HepG2 (cell line): ENCODE measurements at regions not wholly inside any gene's neighbourhood (a gene's known extent, or its start where the extent isn't known, plus 50 kb on each side); places are given as distances from the start of the nearest gene placed in this dataset.

Experiments
- ATAC-seq: fragments of 200-7000 bp; cut with Tn5 transposase; 3 replicates; pipeline ENCODE4 v1.9.1; 2020; ENCODE audit warnings: mild to moderate bottlenecking, moderate library complexity
- BruUV-seq: library from RNA; stranded (reverse); fragments of 400-500 nt; replicated peaks from 2 replicates; lab custom pipeline; 2021; lab: Mats Ljungman, UMichigan
- CTCF ChIA-PET: fragments of 300-600 bp; formaldehyde crosslinking; extraction: SDS; loops from one replicate; lab custom pipeline; 2021; ENCODE audit warnings: low total read pairs, inconsistent platforms, low intra/inter-chr PET ratio; lab: Yijun Ruan, JAX
- POLR2A ChIA-PET: fragments of 350-600 bp; sonication (Branson Sonifier 250); formaldehyde crosslinking; loops from one replicate; lab custom pipeline; 2020; ENCODE audit warnings: antibody characterized with exemption, inconsistent platforms; lab: Yijun Ruan, JAX
- DNase-seq: peaks from one replicate; pipeline ENCODE4 v3.0.0-alpha.2; 2015; ENCODE audit warnings: low spot score
- FAIRE-seq: peaks from 3 replicates; lab custom pipeline; 2011; peaks lifted over from hg19 to GRCh38; lab: Jason Lieb, UNC
- H2AFZ ChIP-seq: one replicate; pipeline ENCODE4 v1.6.1; 2011; ENCODE audit warnings: low read length, inconsistent platforms
- H3K27ac ChIP-seq: fragments of 300-600 bp; 3 replicates; pipeline ENCODE4 v1.8.0; 2011; ENCODE audit warnings: mixed run types, mild to moderate bottlenecking, mixed read lengths, low read length, inconsistent platforms; ENCODE audit not compliant: insufficient read depth; ENCODE audit errors: extremely low read length
- H3K27me3 ChIP-seq, 2 experiments: fragments of 200-600 bp in 1 of 2; 2 replicates in 1 of 2; 3 replicates in 1 of 2; pipeline versions ENCODE4 v1.6.0 to v1.8.0; 2011; ENCODE audit warnings: low read length in 2 of 2, mild to moderate bottlenecking in 2 of 2, moderate library complexity in 2 of 2, inconsistent platforms in 1 of 2; ENCODE audit not compliant: insufficient read depth in 2 of 2, control insufficient read depth in 1 of 2
- H3K36me3 ChIP-seq, 2 experiments: fragments of 200-600 bp in 1 of 2; replicated peaks in 1 of 2; 2 replicates in 1 of 2; 3 replicates in 1 of 2; pipeline versions ENCODE4 v1.5.1 to v1.8.0; 2011; ENCODE audit warnings: low read length in 2 of 2, inconsistent platforms in 1 of 2; ENCODE audit not compliant: insufficient read depth in 2 of 2, control insufficient read depth in 1 of 2
- H3K4me1 ChIP-seq: 2 replicates; pipeline ENCODE4 v1.5.1; 2012; ENCODE audit warnings: low read length, inconsistent platforms; ENCODE audit not compliant: insufficient read depth
- H3K4me2 ChIP-seq: 2 replicates; pipeline ENCODE4 v1.6.0; 2011; ENCODE audit warnings: low read depth, low read length, inconsistent platforms
- H3K4me3 ChIP-seq, 3 experiments: fragments of 200-600 bp in 1 of 3; sonication (generic), shearing (Covaris generic) in 1 of 3; replicated peaks in 1 of 3; 2 replicates each; pipeline ENCODE4 v1.5.1; 2011 to 2016; ENCODE audit warnings: low read length in 3 of 3, inconsistent platforms in 2 of 3, low read depth in 2 of 3, mild to moderate bottlenecking in 2 of 3, control low read depth in 1 of 3, mixed read lengths in 1 of 3; ENCODE audit not compliant: insufficient read depth in 1 of 3
- H3K79me2 ChIP-seq: one replicate; pipeline ENCODE4 v1.6.1; 2011; ENCODE audit warnings: low read length, inconsistent platforms; ENCODE audit not compliant: insufficient read depth
- H3K9ac ChIP-seq: 2 replicates; pipeline ENCODE4 v1.6.0; 2011; ENCODE audit warnings: mild to moderate bottlenecking, low read depth, low read length, inconsistent platforms; ENCODE audit not compliant: insufficient read depth
- H3K9me3 ChIP-seq: 2 replicates; pipeline ENCODE4 v1.5.1; 2012; ENCODE audit warnings: mild to moderate bottlenecking, low read length
- H4K20me1 ChIP-seq: 2 replicates; pipeline ENCODE4 v1.6.0; 2011; ENCODE audit warnings: inconsistent platforms, mild to moderate bottlenecking, low read length, moderate library complexity; ENCODE audit not compliant: insufficient read depth
- USF2 ChIP-seq, 2 experiments: sonication (generic) in 1 of 2; formaldehyde crosslinking in 1 of 2; IDR thresholded peaks; 2 replicates each; pipeline versions ENCODE4 v1.5.1 to v1.6.1; 2011 to 2020; ENCODE audit warnings: borderline replicate concordance in 1 of 2, low read depth in 1 of 2, low read length in 1 of 2, mild to moderate bottlenecking in 1 of 2, missing genetic modification reagents in 1 of 2, moderate library complexity in 1 of 2
- ZNF547 ChIP-seq: sonication (generic); formaldehyde crosslinking; IDR thresholded peaks from 2 replicates; pipeline ENCODE4 v1.5.1; 2020; ENCODE audit warnings: mild to moderate bottlenecking, missing genetic modification reagents
- WGBS: methylation state at CpG from one replicate; pipeline ENCODE4 v1.1.6; 2017; ENCODE audit warnings: low lambda C conversion rate; 5-methylcytosine and 5-hydroxymethylcytosine counted together
- in situ Hi-C: cut with HindIII; loops from 2 replicates; pipeline ENCODE4 v1.10.0; 2017; ENCODE audit warnings: low pct_unique_long_range_greater_than_20kb; ENCODE audit not compliant: extremely low pct_ligation_motif_present
- intact Hi-C: fragments of 100-400 bp; cut with micrococcal nuclease; formaldehyde crosslinking; loops from one replicate; pipeline ENCODE4 v1.10.0; 2022; ENCODE audit not compliant: unreplicated experiment
- TF ChIP-seq, protein P1 (sequence below): sonication (generic); formaldehyde crosslinking; IDR thresholded peaks from 2 replicates; pipeline ENCODE4 v1.4.0; 2020; ENCODE audit warnings: missing genetic modification reagents
- TF ChIP-seq, protein P2 (sequence below): sonication (generic); formaldehyde crosslinking; IDR thresholded peaks from 2 replicates; pipeline ENCODE4 v1.4.0; 2020; ENCODE audit warnings: missing genetic modification reagents, mild to moderate bottlenecking, borderline replicate concordance

DNA sequence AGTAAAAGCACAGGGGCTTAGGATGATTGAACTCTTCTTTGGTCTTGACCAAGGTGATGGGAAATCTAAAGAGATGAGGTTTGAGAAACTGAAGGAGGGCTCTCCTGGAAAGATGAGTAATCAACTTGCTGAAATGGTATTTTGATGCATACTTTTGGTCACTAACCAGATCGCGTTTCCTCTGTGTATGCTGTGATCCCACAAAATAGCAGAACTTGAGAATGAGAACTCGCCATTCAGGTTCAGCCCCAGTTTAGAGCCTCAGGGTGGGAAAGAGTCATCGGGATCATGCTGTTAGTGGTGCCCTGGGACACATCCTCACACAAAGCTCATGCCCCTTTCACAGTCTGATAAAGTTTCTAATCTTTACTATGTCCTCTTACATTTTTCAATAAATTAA, 488.8 kb downstream of the ETNK1 start:
- H3K79me2 ChIP-seq, result no peaks in the 10 kb centered on the region
- H4K20me1 ChIP-seq, result no peaks in the 10 kb centered on the region
- no TSS peak for BruUV-seq
- POLR2A ChIA-PET, result no interaction called here
- DNase-seq, result no peak
- H3K9me3 ChIP-seq, result no peaks in the 10 kb centered on the region
- no peak overlapping the region for H3K4me3 ChIP-seq
- TF ChIP-seq USF2 (IDR thresholded peaks at IDR 0.05; ENCODE audit: low read depth, low read length) (no peak), USF2 (CRISPR knock-in tag; IDR thresholded peaks at IDR 0.05; ENCODE audit: borderline replicate concordance) (no peak), ZNF547 (CRISPR knock-in tag) (no peak)
- TF ChIP-seq, protein P1, sequence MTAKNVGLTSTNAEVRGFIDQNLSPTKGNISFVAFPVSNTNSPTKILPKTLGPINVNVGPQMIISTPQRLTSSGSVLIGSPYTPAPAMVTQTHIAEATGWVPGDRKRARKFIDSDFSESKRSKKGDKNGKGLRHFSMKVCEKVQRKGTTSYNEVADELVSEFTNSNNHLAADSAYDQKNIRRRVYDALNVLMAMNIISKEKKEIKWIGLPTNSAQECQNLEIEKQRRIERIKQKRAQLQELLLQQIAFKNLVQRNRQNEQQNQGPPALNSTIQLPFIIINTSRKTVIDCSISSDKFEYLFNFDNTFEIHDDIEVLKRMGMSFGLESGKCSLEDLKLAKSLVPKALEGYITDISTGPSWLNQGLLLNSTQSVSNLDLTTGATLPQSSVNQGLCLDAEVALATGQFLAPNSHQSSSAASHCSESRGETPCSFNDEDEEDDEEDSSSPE (CRISPR knock-in tag), result no peak
- TF ChIP-seq, protein P2, sequence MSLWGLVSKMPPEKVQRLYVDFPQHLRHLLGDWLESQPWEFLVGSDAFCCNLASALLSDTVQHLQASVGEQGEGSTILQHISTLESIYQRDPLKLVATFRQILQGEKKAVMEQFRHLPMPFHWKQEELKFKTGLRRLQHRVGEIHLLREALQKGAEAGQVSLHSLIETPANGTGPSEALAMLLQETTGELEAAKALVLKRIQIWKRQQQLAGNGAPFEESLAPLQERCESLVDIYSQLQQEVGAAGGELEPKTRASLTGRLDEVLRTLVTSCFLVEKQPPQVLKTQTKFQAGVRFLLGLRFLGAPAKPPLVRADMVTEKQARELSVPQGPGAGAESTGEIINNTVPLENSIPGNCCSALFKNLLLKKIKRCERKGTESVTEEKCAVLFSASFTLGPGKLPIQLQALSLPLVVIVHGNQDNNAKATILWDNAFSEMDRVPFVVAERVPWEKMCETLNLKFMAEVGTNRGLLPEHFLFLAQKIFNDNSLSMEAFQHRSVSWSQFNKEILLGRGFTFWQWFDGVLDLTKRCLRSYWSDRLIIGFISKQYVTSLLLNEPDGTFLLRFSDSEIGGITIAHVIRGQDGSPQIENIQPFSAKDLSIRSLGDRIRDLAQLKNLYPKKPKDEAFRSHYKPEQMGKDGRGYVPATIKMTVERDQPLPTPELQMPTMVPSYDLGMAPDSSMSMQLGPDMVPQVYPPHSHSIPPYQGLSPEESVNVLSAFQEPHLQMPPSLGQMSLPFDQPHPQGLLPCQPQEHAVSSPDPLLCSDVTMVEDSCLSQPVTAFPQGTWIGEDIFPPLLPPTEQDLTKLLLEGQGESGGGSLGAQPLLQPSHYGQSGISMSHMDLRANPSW (CRISPR knock-in tag), result no peak
- TF ChIP-seq, all 625 proteins: peak for 0
- H3K27me3 ChIP-seq, result no peaks in the 10 kb centered on the region
- WGBS, result 32% methylated on average over 3 of the region's 4 CpGs
- intact Hi-C loops (no loop called here), in situ Hi-C loops (no loop called here)
- no peak overlapping the region for H2AFZ ChIP-seq
- no peak overlapping the region for H3K4me2 ChIP-seq
- no peak overlapping the region for H3K27ac ChIP-seq
- ATAC-seq (no peak), FAIRE-seq (no peak)
- CTCF ChIA-PET, result no interaction called here
- no peaks in the 10 kb centered on the region for H3K4me1 ChIP-seq
- no peaks in the 10 kb centered on the region for H3K36me3 ChIP-seq
- no peak overlapping the region for H3K9ac ChIP-seq
